Cardiac fibroblast (primary cell): ENCODE measurements at regions not wholly inside any gene's neighbourhood (a gene's known extent, or its start where the extent isn't known, plus 50 kb on each side); places are given as distances from the start of the nearest gene placed in this dataset.

Source experiments
- DNase-seq, 2 donors: peaks; one replicate each; pipeline versions ENCODE4 v3.0.0 to v3.0.0-alpha.2; 2010; ENCODE audit warnings: low read depth in 2 of 2
- H3K4me3 ChIP-seq, 2 donors: replicated peaks in 1 of 2; 1 replicate in 1 of 2; 2 replicates in 1 of 2; pipeline ENCODE4 v1.5.1; 2011; ENCODE audit warnings: low read depth in 2 of 2, low read length in 2 of 2, mild to moderate bottlenecking in 2 of 2, moderate library complexity in 1 of 2
- TF ChIP-seq, protein P1 (sequence below): IDR thresholded peaks from one replicate; pipeline ENCODE4 v1.5.1; 2011; ENCODE audit warnings: low read depth, mild to moderate bottlenecking, low read length, inconsistent platforms

DNA sequence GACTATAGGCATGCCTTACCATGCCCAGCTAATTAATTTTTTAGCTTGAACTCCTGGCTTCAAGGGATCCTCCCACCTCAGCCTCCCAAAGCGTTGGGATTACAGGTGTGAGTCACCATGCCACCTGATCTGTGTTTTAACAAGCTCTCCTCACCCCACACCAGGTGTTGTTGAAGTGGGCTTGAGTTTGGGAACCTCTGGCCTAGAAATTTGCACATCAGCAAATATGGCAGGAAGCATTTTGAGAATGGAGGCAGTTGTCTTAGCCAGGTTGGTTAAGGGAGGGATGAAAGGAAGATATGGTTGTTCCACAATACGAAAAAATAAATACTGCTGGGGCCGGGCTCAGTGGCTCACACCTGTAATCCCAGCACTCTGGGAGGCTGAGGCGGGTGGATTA is 433.1 kb downstream of the TYW1 start:
- DNase-seq: no peak
- TF ChIP-seq, protein P1, sequence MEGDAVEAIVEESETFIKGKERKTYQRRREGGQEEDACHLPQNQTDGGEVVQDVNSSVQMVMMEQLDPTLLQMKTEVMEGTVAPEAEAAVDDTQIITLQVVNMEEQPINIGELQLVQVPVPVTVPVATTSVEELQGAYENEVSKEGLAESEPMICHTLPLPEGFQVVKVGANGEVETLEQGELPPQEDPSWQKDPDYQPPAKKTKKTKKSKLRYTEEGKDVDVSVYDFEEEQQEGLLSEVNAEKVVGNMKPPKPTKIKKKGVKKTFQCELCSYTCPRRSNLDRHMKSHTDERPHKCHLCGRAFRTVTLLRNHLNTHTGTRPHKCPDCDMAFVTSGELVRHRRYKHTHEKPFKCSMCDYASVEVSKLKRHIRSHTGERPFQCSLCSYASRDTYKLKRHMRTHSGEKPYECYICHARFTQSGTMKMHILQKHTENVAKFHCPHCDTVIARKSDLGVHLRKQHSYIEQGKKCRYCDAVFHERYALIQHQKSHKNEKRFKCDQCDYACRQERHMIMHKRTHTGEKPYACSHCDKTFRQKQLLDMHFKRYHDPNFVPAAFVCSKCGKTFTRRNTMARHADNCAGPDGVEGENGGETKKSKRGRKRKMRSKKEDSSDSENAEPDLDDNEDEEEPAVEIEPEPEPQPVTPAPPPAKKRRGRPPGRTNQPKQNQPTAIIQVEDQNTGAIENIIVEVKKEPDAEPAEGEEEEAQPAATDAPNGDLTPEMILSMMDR: no peak

DNA sequence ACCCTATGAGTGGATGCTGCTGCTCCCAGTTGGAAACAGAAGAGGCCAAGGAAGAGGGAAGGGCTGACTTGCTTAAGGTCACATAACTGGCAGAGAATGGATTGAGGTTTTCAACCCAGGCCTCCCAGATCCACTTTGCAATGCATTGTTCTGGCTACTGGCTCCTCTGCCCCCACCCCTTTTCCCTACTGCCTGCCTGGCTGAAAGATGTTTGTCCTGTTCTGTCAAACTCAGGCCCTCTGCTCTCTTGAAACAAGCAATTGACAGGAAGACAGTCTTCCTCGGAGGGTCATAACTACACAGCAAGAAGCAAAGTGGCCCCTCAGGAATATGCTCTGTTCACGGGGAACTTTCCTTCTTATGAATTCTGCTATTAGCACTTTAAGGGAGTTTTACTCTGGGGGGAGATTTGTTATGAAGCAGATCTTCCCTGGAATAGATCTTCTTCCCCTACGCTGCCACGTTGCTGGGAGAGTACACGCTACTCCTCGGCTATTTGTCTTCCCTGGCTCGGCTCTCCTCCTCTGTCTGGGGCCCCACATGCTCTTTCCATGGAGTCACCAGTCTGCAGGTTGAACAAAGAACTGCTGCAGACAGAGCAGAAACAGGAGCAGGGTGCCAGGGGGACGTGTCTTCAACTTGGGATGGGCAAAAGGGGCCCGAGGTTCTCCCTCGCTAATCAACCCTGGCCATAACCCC is 436.1 kb downstream of the TYW1 start:
- H3K4me3 ChIP-seq: no peak overlapping the region
- DNase-seq: no peak
- TF ChIP-seq, protein P1: no peak

More for the DNA sequence above, 433.1 kb downstream of the TYW1 start:
- H3K4me3 ChIP-seq: no peak overlapping the region

DNA sequence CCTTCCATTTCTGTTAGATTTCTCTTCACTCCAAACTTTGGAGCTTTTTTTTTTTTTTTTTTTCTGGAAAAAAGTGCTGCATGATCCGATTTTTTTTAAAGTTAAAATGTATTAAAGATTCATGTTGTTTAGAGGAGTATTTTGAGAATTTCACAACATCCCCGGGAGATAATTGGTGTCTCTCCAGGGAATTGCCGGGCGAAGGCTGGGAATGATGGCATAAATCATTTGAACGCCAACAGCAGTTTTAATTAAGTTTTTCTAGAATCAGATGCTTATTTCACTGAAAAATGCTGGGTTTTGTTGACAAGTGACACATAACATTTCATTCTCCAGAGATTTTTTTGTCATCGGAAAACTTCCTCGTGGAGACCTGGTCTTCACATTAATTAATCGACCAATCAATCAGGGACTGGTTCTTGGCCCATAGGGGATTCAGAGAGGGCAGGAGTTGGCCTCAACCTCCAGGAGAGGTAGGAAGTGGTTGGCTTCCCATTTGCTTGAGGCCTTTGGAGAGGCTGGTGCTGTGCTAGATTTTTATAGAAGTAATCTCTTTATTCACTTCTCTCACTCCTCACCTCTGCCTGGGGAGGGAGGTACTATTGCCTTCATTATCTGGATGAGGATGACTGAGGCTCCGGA is 439.4 kb downstream of the TYW1 start:
- TF ChIP-seq, protein P1: no peak
- no peak overlapping the region for H3K4me3 ChIP-seq
- no peak for DNase-seq

DNA sequence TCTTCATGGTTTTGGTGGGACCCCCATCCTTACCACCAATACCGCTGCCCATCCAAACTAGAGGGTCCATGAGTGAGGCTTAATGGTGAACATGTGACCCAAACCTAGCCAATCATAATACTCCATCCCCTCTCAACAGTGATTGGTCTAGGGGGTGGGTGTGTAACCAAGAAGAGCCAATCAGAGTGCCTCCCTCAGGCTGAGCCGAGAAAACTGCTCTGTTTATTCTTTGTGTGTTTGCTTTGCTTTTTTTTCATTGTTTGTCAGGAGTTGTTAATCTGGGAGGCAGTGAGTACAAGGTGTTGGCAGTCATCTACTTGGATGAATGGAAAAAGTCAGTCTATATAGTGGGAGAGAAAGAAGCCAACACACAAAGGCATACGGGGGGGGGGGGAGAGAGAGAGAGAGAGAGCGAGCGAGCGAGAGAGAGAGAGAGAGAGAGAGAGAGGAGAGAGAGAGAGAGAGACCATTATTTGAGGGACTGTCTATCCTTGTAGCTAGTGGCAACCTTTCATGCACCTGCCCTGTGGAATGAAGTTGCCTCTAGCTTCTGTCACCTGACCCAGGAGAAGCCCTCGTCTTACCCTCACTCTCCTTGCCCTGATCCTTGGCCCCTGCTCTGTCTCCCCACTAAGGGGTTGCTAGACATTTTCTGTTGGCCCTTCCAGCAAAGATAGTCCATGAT is 441.7 kb downstream of the TYW1 start:
- TF ChIP-seq, protein P1: no peak
- H3K4me3 ChIP-seq: no peak overlapping the region
- no peak for DNase-seq

DNA sequence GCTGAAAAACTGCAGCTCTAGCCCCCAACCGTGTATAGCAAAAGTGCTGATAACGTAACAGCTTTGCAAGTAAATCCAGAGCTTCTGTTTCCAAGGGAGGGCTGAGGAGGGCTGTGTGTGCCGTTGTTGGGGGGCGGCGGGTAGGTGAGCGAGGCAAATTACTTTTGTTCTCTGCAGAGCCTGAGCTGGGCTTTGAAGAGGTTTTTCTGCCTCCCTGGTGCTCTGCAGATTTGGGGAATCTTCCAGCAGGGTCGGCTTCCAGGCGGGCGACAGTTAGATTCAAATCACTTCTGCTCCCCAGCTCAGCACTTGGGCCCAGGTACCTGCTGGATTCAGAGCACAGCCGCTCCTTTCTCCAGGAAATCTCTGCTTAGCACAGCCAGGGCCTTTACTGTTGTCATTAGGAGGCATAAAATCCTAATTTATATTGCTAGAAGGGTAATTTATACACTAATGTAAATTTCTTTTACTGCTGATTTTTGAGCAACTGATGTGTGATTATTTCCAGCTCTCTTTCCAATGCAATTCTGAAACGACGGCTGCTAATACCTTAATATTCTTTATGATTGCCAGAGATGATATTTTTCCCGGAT is 442.4 kb downstream of the TYW1 start:
- no peak for DNase-seq
- TF ChIP-seq, protein P1: no peak
- no peak overlapping the region for H3K4me3 ChIP-seq

DNA sequence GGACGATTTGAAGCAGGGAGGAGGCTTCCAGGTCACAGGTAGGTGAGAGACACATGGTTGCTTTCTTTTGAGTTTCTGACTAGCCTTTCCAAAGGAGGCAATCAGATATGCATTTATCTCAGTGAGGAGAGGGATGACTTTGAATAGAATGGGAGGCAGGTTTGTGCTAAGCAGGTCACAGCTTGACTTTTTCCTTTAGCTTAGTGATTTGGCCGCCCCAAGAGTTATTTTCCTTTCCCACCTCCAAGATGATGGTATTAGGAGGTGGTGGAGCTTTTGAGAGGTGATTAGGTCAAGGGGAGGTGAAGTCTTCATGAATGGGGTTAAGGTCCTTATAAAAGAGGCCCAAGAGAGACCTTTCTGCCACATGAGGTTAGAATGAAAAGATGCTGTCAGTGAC is 443.7 kb downstream of the TYW1 start:
- TF ChIP-seq, protein P1: no peak
- H3K4me3 ChIP-seq: no peak overlapping the region
- no peak for DNase-seq
